GM12874 (cell line): ENCODE measurements at regions not wholly inside any gene's neighbourhood (a gene's known extent, or its start where the extent isn't known, plus 50 kb on each side); places are given as distances from the start of the nearest gene placed in this dataset.

ENCODE experiments used
- CTCF ChIP-seq: IDR thresholded peaks from 2 replicates; pipeline ENCODE4 v1.5.1; 2011; ENCODE audit warnings: low read depth, mild to moderate bottlenecking, control low read depth, low read length, moderate library complexity; ENCODE audit not compliant: insufficient read depth

GRCh38 chr11:15635521-15635920 is 520.8 kb downstream of the INSC start:
- no peak for TF ChIP-seq CTCF

- no peak for TF ChIP-seq CTCF
These were observed 521.9 kb downstream of the INSC start for GRCh38 chr11:15636521-15637089.

GRCh38 chr11:15638386-15638787 is 523.7 kb downstream of the INSC start:
- no peak for TF ChIP-seq CTCF

GRCh38 chr11:15640318-15640717 is 525.6 kb downstream of the INSC start:
- TF ChIP-seq CTCF: no peak

- no peak for TF ChIP-seq CTCF
These were observed 526.7 kb downstream of the INSC start for GRCh38 chr11:15641271-15642045.

- TF ChIP-seq CTCF: no peak
These were observed 530.5 kb downstream of the INSC start for GRCh38 chr11:15645201-15645600.

- no peak for TF ChIP-seq CTCF
These were observed 534.8 kb downstream of the INSC start for GRCh38 chr11:15649371-15650104.
